K562 (cell line): ENCODE measurements at regions not wholly inside any gene's neighbourhood (a gene's known extent, or its start where the extent isn't known, plus 50 kb on each side); places are given as distances from the start of the nearest gene placed in this dataset.

ENCODE experiments used
- ATAC-seq: fragments of 200-7000 bp; cut with Tn5 transposase; 3 replicates; pipeline ENCODE4 v1.9.1; 2020; ENCODE audit warnings: moderate library complexity
- BruUV-seq: library from RNA; stranded (reverse); fragments of 400-500 nt; replicated peaks from 2 replicates; lab custom pipeline; 2021; lab: Mats Ljungman, UMichigan
- CTCF ChIA-PET: fragments of 300-600 bp; formaldehyde crosslinking; extraction: SDS; loops from one replicate; lab custom pipeline; 2021; ENCODE audit warnings: low intra/inter-chr PET ratio; lab: Yijun Ruan, JAX
- POLR2A ChIA-PET: fragments of 300-600, 350-650 bp; sonication (Branson Sonifier 250); formaldehyde crosslinking; extraction: SDS; loops from one replicate; lab custom pipeline; 2021; ENCODE audit warnings: antibody characterized with exemption, inconsistent platforms; lab: Yijun Ruan, JAX
- DNase-seq, 4 experiments: peaks; one replicate each; pipeline versions ENCODE4 v3.0.0 to v3.0.0-alpha.2; 2011 to 2018; ENCODE audit warnings: low spot score in 3 of 4, mixed read lengths in 3 of 4; ENCODE audit errors: extremely low read depth in 1 of 4
- FAIRE-seq: peaks from 2 replicates; lab custom pipeline; 2011; peaks lifted over from hg19 to GRCh38; lab: Jason Lieb, UNC
- H2AFZ ChIP-seq: 2 replicates; pipeline ENCODE4 v1.6.0; 2011; ENCODE audit warnings: low read depth, low read length, control low read depth, inconsistent platforms
- H3K27ac ChIP-seq: fragments of 200-600 bp; 3 replicates; pipeline ENCODE4 v1.8.0; 2011; ENCODE audit warnings: low read depth, mild to moderate bottlenecking, control low read depth, inconsistent platforms, low read length, moderate library complexity, mixed read lengths; ENCODE audit errors: extremely low read depth
- H3K27me3 ChIP-seq, 2 experiments: fragments of 300-600 bp in 1 of 2; 2 replicates in 1 of 2; 3 replicates in 1 of 2; pipeline versions ENCODE4 v1.6.0 to v1.8.0; 2011; ENCODE audit warnings: inconsistent platforms in 2 of 2, low read length in 2 of 2, mild to moderate bottlenecking in 1 of 2, mixed read lengths in 1 of 2, moderate library complexity in 1 of 2; ENCODE audit not compliant: control insufficient read depth in 2 of 2, insufficient read depth in 2 of 2
- H3K36me3 ChIP-seq: fragments of 300-600 bp; 3 replicates; pipeline ENCODE4 v1.8.0; 2011; ENCODE audit warnings: mild to moderate bottlenecking, low read length, inconsistent platforms; ENCODE audit not compliant: control insufficient read depth, insufficient read depth
- H3K4me1 ChIP-seq, 2 experiments: fragments of 200-600 bp in 1 of 2; replicated peaks in 1 of 2; 2 replicates in 1 of 2; 3 replicates in 1 of 2; pipeline versions ENCODE4 v1.5.1 to v1.8.0; 2011; ENCODE audit warnings: inconsistent platforms in 2 of 2, low read length in 2 of 2, mild to moderate bottlenecking in 1 of 2, mixed read lengths in 1 of 2, moderate library complexity in 1 of 2; ENCODE audit not compliant: control insufficient read depth in 2 of 2, insufficient read depth in 2 of 2
- H3K4me2 ChIP-seq: 2 replicates; pipeline ENCODE4 v1.6.1; 2011; ENCODE audit warnings: low read length, control low read depth, inconsistent platforms, mixed read lengths; ENCODE audit not compliant: insufficient read depth
- H3K4me3 ChIP-seq: fragments of 200-600 bp; sonication (generic), shearing (Covaris generic); 2 replicates; pipeline ENCODE4 v1.5.1; 2016; ENCODE audit warnings: control low read depth, inconsistent platforms
- H3K79me2 ChIP-seq: fragments of 200-600 bp; 3 replicates; pipeline ENCODE4 v1.8.0; 2011; ENCODE audit warnings: low read length, inconsistent platforms; ENCODE audit not compliant: control insufficient read depth, insufficient read depth
- H3K9ac ChIP-seq, 2 experiments: 2 replicates each; pipeline versions ENCODE4 v1.6.0 to v1.6.1; 2011; ENCODE audit warnings: low read depth in 2 of 2, low read length in 2 of 2, control low read depth in 1 of 2, inconsistent platforms in 1 of 2, mild to moderate bottlenecking in 1 of 2, mixed read lengths in 1 of 2; ENCODE audit not compliant: insufficient read depth in 1 of 2
- H3K9me1 ChIP-seq: one replicate; pipeline ENCODE4 v1.6.0; 2011; ENCODE audit warnings: inconsistent platforms, mild to moderate bottlenecking, low read length, moderate library complexity; ENCODE audit not compliant: control insufficient read depth, insufficient read depth
- H3K9me3 ChIP-seq: replicated peaks from 2 replicates; pipeline ENCODE4 v1.5.1; 2011; ENCODE audit warnings: low read depth, low read length, inconsistent platforms; ENCODE audit not compliant: control insufficient read depth, insufficient read depth
- H4K20me1 ChIP-seq: replicated peaks from 2 replicates; pipeline ENCODE4 v1.6.1; 2011; ENCODE audit warnings: low read length, inconsistent platforms, mixed read lengths; ENCODE audit not compliant: control insufficient read depth, insufficient read depth
- GABPA ChIP-seq: fragments of 200-800 bp; sonication (Bioruptor generic); conservative IDR thresholded peaks from 2 replicates; pipeline ENCODE4 v1.6.1; 2016; ENCODE audit warnings: low read depth, missing genetic modification characterization, missing compliant biosample characterization
- LEF1 ChIP-seq: fragments of 450-650 bp; IDR thresholded peaks from 2 replicates; pipeline ENCODE4 v1.6.1; 2016; ENCODE audit warnings: mild to moderate bottlenecking
- NR4A1 ChIP-seq, 2 experiments: fragments of 250-450 bp in 1 of 2; fragments of 450-650 bp in 1 of 2; sonication (Bioruptor Pico) in 1 of 2; IDR thresholded peaks; 2 replicates each; pipeline versions ENCODE4 v1.4.0 to v1.6.1; 2016 to 2020; ENCODE audit warnings: mild to moderate bottlenecking in 2 of 2, missing compliant biosample characterization in 1 of 2, missing genetic modification characterization in 1 of 2, moderate library complexity in 1 of 2
- PURB ChIP-seq: sonication (generic); formaldehyde crosslinking; IDR thresholded peaks from 2 replicates; pipeline ENCODE4 v1.9.0; 2021; ENCODE audit warnings: low read depth, mild to moderate bottlenecking, missing genetic modification reagents
- TBL1XR1 ChIP-seq, 2 experiments: IDR thresholded peaks; 2 replicates each; pipeline ENCODE4 v1.6.1; 2012; ENCODE audit warnings: improper control_type of control experiment in 2 of 2, low read length in 2 of 2, mild to moderate bottlenecking in 1 of 2
- ZNF77 ChIP-seq: fragments of 250-450 bp; sonication (Bioruptor Pico); IDR thresholded peaks from 2 replicates; pipeline ENCODE4 v1.5.0; 2020
- WGBS: fragments of 100-300 bp; shearing (Covaris generic); methylation state at CpG from one replicate; pipeline ENCODE4 v1.1.6; 2016; ENCODE audit warnings: low coverage, mixed read lengths; ENCODE audit not compliant: insufficient coverage; ENCODE audit errors: missing lambda C conversion rate; 5-methylcytosine and 5-hydroxymethylcytosine counted together
- in situ Hi-C: fragments of 300-500 bp; cut with MboI; formaldehyde crosslinking; loops from 4 replicates; pipeline ENCODE4 v1.15.0; 2018; ENCODE audit warnings: inconsistent platforms, mixed read lengths
- intact Hi-C: fragments of 100-400 bp; cut with micrococcal nuclease; formaldehyde crosslinking; loops from 2 replicates; pipeline ENCODE4 v1.14.2; 2022
- TF ChIP-seq, protein P1 (sequence below): fragments of 250-450 bp; sonication (Bioruptor Pico); IDR thresholded peaks from 2 replicates; pipeline ENCODE4 v1.4.0; 2020; ENCODE audit warnings: mild to moderate bottlenecking, moderate library complexity
- TF ChIP-seq, protein P2 (sequence below): fragments of 250-450 bp; sonication (Bioruptor Pico); IDR thresholded peaks from 2 replicates; pipeline ENCODE4 v1.8.0; 2022; ENCODE audit warnings: moderate library complexity, mild to moderate bottlenecking, inconsistent platforms
- TF ChIP-seq, protein P3 (sequence below): sonication (generic); formaldehyde crosslinking; IDR thresholded peaks from 2 replicates; pipeline ENCODE4 v1.8.1; 2023; ENCODE audit warnings: mild to moderate bottlenecking, missing genetic modification reagents
- TF ChIP-seq, protein P4 (sequence below): fragments of 450-650 bp; IDR thresholded peaks from 2 replicates; pipeline ENCODE4 v1.6.1; 2016; ENCODE audit warnings: antibody characterized with exemption

DNA sequence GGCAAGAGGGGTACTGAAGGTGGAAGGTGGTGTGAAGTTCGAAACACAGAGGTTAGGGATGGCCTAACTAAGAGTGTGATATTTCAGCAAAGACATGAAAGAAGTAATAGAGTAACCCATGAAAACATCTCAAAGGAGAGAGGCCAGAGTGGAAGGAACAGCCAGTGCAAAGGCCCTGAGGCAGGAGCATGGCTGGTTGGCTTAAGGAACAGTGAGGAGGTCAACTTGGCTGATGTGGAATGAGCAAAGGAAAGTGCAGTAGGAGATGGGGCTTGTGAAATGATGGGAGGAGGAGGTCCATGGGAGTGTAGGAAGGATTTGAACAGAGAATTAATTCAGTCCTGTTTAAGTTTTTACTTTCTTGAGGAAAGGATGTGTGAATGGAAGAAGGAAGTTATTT is 178.3 kb upstream of the ZNF608 start:
- TF ChIP-seq, protein P1, sequence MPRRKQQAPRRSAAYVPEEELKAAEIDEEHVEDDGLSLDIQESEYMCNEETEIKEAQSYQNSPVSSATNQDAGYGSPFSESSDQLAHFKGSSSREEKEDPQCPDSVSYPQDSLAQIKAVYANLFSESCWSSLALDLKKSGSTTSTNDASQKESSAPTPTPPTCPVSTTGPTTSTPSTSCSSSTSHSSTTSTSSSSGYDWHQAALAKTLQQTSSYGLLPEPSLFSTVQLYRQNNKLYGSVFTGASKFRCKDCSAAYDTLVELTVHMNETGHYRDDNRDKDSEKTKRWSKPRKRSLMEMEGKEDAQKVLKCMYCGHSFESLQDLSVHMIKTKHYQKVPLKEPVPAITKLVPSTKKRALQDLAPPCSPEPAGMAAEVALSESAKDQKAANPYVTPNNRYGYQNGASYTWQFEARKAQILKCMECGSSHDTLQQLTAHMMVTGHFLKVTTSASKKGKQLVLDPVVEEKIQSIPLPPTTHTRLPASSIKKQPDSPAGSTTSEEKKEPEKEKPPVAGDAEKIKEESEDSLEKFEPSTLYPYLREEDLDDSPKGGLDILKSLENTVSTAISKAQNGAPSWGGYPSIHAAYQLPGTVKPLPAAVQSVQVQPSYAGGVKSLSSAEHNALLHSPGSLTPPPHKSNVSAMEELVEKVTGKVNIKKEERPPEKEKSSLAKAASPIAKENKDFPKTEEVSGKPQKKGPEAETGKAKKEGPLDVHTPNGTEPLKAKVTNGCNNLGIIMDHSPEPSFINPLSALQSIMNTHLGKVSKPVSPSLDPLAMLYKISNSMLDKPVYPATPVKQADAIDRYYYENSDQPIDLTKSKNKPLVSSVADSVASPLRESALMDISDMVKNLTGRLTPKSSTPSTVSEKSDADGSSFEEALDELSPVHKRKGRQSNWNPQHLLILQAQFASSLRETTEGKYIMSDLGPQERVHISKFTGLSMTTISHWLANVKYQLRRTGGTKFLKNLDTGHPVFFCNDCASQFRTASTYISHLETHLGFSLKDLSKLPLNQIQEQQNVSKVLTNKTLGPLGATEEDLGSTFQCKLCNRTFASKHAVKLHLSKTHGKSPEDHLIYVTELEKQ (CRISPR knock-in tag) = no peak
- TF ChIP-seq NR4A1 (CRISPR knock-in tag; IDR thresholded peaks at IDR 0.05) = no peak
- TF ChIP-seq NR4A1 (tag; IDR thresholded peaks at IDR 0.05) = no peak
- no peak for TF ChIP-seq LEF1
- TF ChIP-seq, protein P2, sequence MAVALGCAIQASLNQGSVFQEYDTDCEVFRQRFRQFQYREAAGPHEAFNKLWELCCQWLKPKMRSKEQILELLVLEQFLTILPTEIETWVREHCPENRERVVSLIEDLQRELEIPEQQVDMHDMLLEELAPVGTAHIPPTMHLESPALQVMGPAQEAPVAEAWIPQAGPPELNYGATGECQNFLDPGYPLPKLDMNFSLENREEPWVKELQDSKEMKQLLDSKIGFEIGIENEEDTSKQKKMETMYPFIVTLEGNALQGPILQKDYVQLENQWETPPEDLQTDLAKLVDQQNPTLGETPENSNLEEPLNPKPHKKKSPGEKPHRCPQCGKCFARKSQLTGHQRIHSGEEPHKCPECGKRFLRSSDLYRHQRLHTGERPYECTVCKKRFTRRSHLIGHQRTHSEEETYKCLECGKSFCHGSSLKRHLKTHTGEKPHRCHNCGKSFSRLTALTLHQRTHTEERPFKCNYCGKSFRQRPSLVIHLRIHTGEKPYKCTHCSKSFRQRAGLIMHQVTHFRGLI (CRISPR knock-in tag) = no peak
- TF ChIP-seq, protein P3, sequence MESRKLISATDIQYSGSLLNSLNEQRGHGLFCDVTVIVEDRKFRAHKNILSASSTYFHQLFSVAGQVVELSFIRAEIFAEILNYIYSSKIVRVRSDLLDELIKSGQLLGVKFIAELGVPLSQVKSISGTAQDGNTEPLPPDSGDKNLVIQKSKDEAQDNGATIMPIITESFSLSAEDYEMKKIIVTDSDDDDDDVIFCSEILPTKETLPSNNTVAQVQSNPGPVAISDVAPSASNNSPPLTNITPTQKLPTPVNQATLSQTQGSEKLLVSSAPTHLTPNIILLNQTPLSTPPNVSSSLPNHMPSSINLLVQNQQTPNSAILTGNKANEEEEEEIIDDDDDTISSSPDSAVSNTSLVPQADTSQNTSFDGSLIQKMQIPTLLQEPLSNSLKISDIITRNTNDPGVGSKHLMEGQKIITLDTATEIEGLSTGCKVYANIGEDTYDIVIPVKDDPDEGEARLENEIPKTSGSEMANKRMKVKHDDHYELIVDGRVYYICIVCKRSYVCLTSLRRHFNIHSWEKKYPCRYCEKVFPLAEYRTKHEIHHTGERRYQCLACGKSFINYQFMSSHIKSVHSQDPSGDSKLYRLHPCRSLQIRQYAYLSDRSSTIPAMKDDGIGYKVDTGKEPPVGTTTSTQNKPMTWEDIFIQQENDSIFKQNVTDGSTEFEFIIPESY (CRISPR knock-in tag) = no peak
- TF ChIP-seq TBL1XR1 (IDR thresholded peaks at IDR 0.05; ENCODE audit: low read length in 2 of 2) = no peak
- TF ChIP-seq GABPA (tag) = no peak
- no peak for TF ChIP-seq ZNF77 (CRISPR knock-in tag)
- TF ChIP-seq, protein P4, sequence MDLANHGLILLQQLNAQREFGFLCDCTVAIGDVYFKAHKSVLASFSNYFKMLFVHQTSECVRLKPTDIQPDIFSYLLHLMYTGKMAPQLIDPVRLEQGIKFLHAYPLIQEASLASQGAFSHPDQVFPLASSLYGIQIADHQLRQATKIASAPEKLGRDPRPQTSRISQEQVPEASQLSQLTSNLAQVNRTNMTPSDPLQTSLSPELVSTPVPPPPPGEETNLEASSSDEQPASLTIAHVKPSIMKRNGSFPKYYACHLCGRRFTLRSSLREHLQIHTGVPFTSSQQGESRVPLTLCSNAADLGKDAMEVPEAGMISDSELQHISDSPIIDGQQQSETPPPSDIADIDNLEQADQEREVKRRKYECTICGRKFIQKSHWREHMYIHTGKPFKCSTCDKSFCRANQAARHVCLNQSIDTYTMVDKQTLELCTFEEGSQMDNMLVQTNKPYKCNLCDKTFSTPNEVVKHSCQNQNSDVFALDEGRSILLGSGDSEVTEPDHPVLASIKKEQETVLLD = no peak
- TF ChIP-seq PURB = no peak
- no peak overlapping the region for H3K9ac ChIP-seq
- H3K79me2 ChIP-seq = no peaks in the 10 kb centered on the region
- intact Hi-C loops = no loop called here
- H3K4me2 ChIP-seq = no peak overlapping the region
- FAIRE-seq (no peak), DNase-seq (no peak), ATAC-seq (no peak)
- no peaks in the 10 kb centered on the region for H3K9me3 ChIP-seq
- H3K4me1 ChIP-seq = no peaks in the 10 kb centered on the region
- no peaks in the 10 kb centered on the region for H3K27me3 ChIP-seq
- ChIA-PET POLR2A (no interaction called here), CTCF (no interaction called here)
- H3K27ac ChIP-seq = no peak overlapping the region
- no peaks in the 10 kb centered on the region for H3K9me1 ChIP-seq
- no peak overlapping the region for H3K4me3 ChIP-seq
- 27% methylated on average over 1 of the region's 1 CpG for whole genome bisulfite sequencing
- no TSS peak for BruUV-seq
- H4K20me1 ChIP-seq = no peaks in the 10 kb centered on the region
- no peak overlapping the region for H2AFZ ChIP-seq
- in situ Hi-C loops = no loop called here
- no peaks in the 10 kb centered on the region for H3K36me3 ChIP-seq
